SU-DHL-6 (cell line): ENCODE measurements at regions not wholly inside any gene's neighbourhood (a gene's known extent, or its start where the extent isn't known, plus 50 kb on each side); places are given as distances from the start of the nearest gene placed in this dataset.

Experiments used
- H2AFZ ChIP-seq: fragments of 200-600 bp; sonication (generic); 2 replicates; pipeline ENCODE4 v1.6.1; 2014; ENCODE audit warnings: low read depth, mild to moderate bottlenecking, moderate library complexity, mixed read lengths, antibody characterized with exemption, low read length; ENCODE audit not compliant: severe bottlenecking
- H3F3A ChIP-seq: fragments of 200-600 bp; shearing (Covaris generic); 2 replicates; pipeline ENCODE4 v1.6.0; 2016; ENCODE audit warnings: antibody characterized with exemption, mild to moderate bottlenecking; ENCODE audit not compliant: insufficient read depth
- H3K27ac ChIP-seq: fragments of 200-600 bp; sonication (generic); 2 replicates; pipeline ENCODE4 v1.5.1; 2016; ENCODE audit warnings: low read depth, mild to moderate bottlenecking, low read length, moderate library complexity, mixed read lengths
- H3K27me3 ChIP-seq: fragments of 200-600 bp; sonication (generic), shearing (Covaris generic); 2 replicates; pipeline ENCODE4 v1.6.0; 2014; ENCODE audit warnings: mild to moderate bottlenecking, low read length
- H3K36me3 ChIP-seq: fragments of 200-600 bp; sonication (generic); 2 replicates; pipeline ENCODE4 v1.6.1; 2014; ENCODE audit warnings: mild to moderate bottlenecking, low read length, mixed read lengths
- H3K4me2 ChIP-seq: fragments of 300-600, 200-600 bp; shearing (Covaris generic), sonication (generic); 2 replicates; pipeline ENCODE4 v1.6.0; 2014; ENCODE audit warnings: low read length, low read depth, mild to moderate bottlenecking; ENCODE audit not compliant: poor library complexity, severe bottlenecking
- H3K4me3 ChIP-seq: fragments of 200-600 bp; sonication (generic); 2 replicates; pipeline ENCODE4 v1.5.1; 2014; ENCODE audit warnings: antibody characterized with exemption, low read length, mild to moderate bottlenecking, mixed read lengths; ENCODE audit not compliant: insufficient read depth, poor library complexity, severe bottlenecking
- H3K79me2 ChIP-seq: fragments of 200-600 bp; sonication (generic); 2 replicates; pipeline ENCODE4 v1.6.1; 2014; ENCODE audit warnings: mild to moderate bottlenecking, low read length, moderate library complexity; ENCODE audit not compliant: insufficient read depth
- H3K9ac ChIP-seq: fragments of 200-600 bp; sonication (generic); 2 replicates; pipeline ENCODE4 v1.7.0; 2014; ENCODE audit warnings: mild to moderate bottlenecking, low read length
- H3K9me2 ChIP-seq: fragments of 200-600 bp; sonication (generic); replicated peaks from 2 replicates; pipeline ENCODE4 v1.6.1; 2014; ENCODE audit warnings: low read length; ENCODE audit not compliant: insufficient read depth
- H3K9me3 ChIP-seq: fragments of 200-600 bp; sonication (generic); 2 replicates; pipeline ENCODE4 v1.6.1; 2014; ENCODE audit warnings: low read length, mixed read lengths; ENCODE audit not compliant: insufficient read depth
- H4K20me1 ChIP-seq: fragments of 200-600 bp; sonication (generic); 2 replicates; pipeline ENCODE4 v1.6.1; 2014; ENCODE audit warnings: low read depth, mild to moderate bottlenecking, antibody characterized with exemption, low read length, moderate library complexity, mixed read lengths
- CTCF ChIP-seq: fragments of 200-600 bp; sonication (generic); IDR thresholded peaks from one replicate; pipeline ENCODE4 v1.5.1; 2017; ENCODE audit warnings: antibody characterized with exemption, mild to moderate bottlenecking, low read length, moderate library complexity; ENCODE audit not compliant: insufficient read depth, poor library complexity, severe bottlenecking
- EZH2phosphoT487 ChIP-seq: fragments of 200-600 bp; sonication (generic), shearing (Covaris generic); conservative IDR thresholded peaks from 2 replicates; pipeline ENCODE4 v1.6.1; 2018; ENCODE audit warnings: mild to moderate bottlenecking, antibody characterized with exemption, low read length, moderate library complexity, mixed read lengths

DNA sequence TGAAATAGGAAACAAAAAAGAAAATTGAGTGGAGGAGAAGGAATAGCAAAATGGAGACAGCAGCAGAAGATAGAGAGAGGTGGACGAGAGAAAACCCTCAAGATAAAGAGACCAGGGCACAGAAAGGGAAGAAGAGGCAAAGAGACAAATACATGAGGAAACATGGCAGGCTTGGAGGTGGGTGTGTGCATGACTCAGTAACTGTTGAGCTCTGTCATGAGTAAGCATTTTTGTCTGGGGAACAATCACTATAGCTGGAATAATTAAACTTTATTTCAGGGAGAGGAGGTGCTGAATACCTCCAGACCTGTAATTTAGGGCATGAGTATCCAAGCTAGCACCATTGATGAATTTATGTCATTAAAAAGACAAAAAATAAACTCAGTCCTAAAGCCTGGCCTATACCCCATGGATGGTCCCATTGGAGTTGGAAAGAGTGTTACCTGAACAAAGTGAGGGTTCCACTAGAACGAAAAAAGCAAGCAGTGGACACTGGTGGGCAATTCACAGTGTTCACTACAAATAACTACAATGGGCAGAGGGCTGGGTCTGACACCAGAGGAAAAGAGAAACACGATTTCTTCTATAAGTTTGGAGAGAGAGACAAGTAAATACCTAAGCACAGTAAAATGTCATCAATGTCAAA lies 145.5 kb downstream of the ADCYAP1 start:
- Histone ChIP-seq H4K20me1 (no peaks in the 10 kb centered on the region), H2AFZ (no peak overlapping the region), H3K79me2 (no peaks in the 10 kb centered on the region), H3F3A (no peaks in the 10 kb centered on the region), H3K4me3 (no peak overlapping the region), H3K9me3 (no peaks in the 10 kb centered on the region), H3K27ac (no peak overlapping the region), H3K9ac (no peak overlapping the region), H3K27me3 (no peaks in the 10 kb centered on the region), H3K9me2 (no peaks in the 10 kb centered on the region), H3K36me3 (no peaks in the 10 kb centered on the region), H3K4me2 (no peak overlapping the region)
- TF ChIP-seq EZH2phosphoT487 (no peak), CTCF (no peak)

DNA sequence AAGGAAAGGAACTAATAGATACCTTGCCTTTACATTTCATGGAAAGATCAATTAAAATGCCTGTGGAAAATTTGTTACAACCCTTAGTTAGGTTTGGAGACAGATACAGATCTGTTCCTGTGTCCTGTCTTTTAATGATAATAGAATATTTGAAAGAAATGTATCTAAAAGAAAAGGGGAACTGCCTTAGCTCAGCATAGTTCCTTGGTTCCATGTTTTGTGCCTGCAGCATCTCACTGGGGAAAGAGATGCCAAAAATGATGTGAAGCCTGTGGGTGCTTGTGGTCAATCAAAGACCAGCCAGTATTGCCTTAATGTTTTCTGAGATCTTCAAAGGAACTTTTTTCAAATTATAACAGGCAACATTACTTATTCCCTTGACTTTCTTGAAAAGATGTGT lies 147.6 kb downstream of the ADCYAP1 start:
- Histone ChIP-seq H4K20me1 (no peaks in the 10 kb centered on the region), H3K27me3 (no peaks in the 10 kb centered on the region), H3K79me2 (no peaks in the 10 kb centered on the region), H2AFZ (no peak overlapping the region), H3K4me2 (no peak overlapping the region), H3K27ac (no peak overlapping the region), H3K9me3 (no peaks in the 10 kb centered on the region; the same call in 1 of the 2 replicates), H3K36me3 (no peaks in the 10 kb centered on the region), H3K4me3 (no peak overlapping the region), H3K9ac (no peak overlapping the region), H3F3A (no peaks in the 10 kb centered on the region), H3K9me2 (no peaks in the 10 kb centered on the region)
- TF ChIP-seq CTCF: no peak
- TF ChIP-seq EZH2phosphoT487: no peak

GRCh38 chr18:1053331-1054315 lies 149.0 kb downstream of the ADCYAP1 start:
- Histone ChIP-seq H3K9me2 (no peaks in the 10 kb centered on the region), H3K27ac (no peak overlapping the region), H3K9ac (no peak overlapping the region), H3K9me3 (no peaks in the 10 kb centered on the region; the same call in 1 of the 2 replicates), H3K4me2 (no peak overlapping the region), H4K20me1 (no peaks in the 10 kb centered on the region), H3K79me2 (no peaks in the 10 kb centered on the region), H2AFZ (no peak overlapping the region), H3K36me3 (no peaks in the 10 kb centered on the region), H3K27me3 (no peaks in the 10 kb centered on the region), H3F3A (no peaks in the 10 kb centered on the region), H3K4me3 (no peak overlapping the region)
- TF ChIP-seq EZH2phosphoT487 (no peak), CTCF (no peak)
